GM23248 (cell line): ENCODE measurements at regions not wholly inside any gene's neighbourhood (a gene's known extent, or its start where the extent isn't known, plus 50 kb on each side); places are given as distances from the start of the nearest gene placed in this dataset.
"Not testable (repeated sequence)": the region's sequence is repeated elsewhere in the genome, so short reads cannot be mapped to it uniquely, and the experiment has no call there.

ENCODE experiments used
- DNase-seq: peaks from one replicate; pipeline ENCODE4 v3.0.0-alpha.2; 2015
- H2AFZ ChIP-seq: fragments of 200-600 bp; sonication (generic); 2 replicates; pipeline ENCODE4 v1.6.1; 2016; ENCODE audit warnings: antibody characterized with exemption
- H3F3A ChIP-seq: fragments of 200-600 bp; sonication (generic); 2 replicates; pipeline ENCODE4 v1.6.1; 2016; ENCODE audit warnings: mild to moderate bottlenecking, antibody characterized with exemption, mixed run types; ENCODE audit not compliant: insufficient read depth
- H3K27ac ChIP-seq: fragments of 200-600 bp; sonication (generic); 2 replicates; pipeline ENCODE4 v1.5.1; 2016; ENCODE audit warnings: mild to moderate bottlenecking
- H3K27me3 ChIP-seq: fragments of 200-600 bp; sonication (generic); replicated peaks from 2 replicates; pipeline ENCODE4 v1.6.1; 2016; ENCODE audit warnings: mild to moderate bottlenecking; ENCODE audit not compliant: insufficient read depth
- H3K36me3 ChIP-seq: fragments of 200-600 bp; sonication (generic); 2 replicates; pipeline ENCODE4 v1.6.1; 2016; ENCODE audit warnings: low read depth, mild to moderate bottlenecking
- H3K4me1 ChIP-seq: fragments of 200-600 bp; sonication (generic); 2 replicates; pipeline ENCODE4 v1.6.1; 2016; ENCODE audit warnings: mild to moderate bottlenecking; ENCODE audit not compliant: insufficient read depth
- H3K4me2 ChIP-seq: fragments of 200-600 bp; sonication (generic); one replicate; pipeline ENCODE4 v1.6.1; 2016; ENCODE audit warnings: mild to moderate bottlenecking; ENCODE audit not compliant: unreplicated experiment
- H3K4me3 ChIP-seq: fragments of 200-600 bp; sonication (generic); 2 replicates; pipeline ENCODE4 v1.5.1; 2016; ENCODE audit warnings: mild to moderate bottlenecking
- H3K79me2 ChIP-seq: fragments of 200-600 bp; sonication (generic); 2 replicates; pipeline ENCODE4 v1.6.1; 2016; ENCODE audit warnings: mild to moderate bottlenecking; ENCODE audit not compliant: insufficient read depth
- H3K9ac ChIP-seq: fragments of 200-600 bp; sonication (generic); 2 replicates; pipeline ENCODE4 v1.6.1; 2016; ENCODE audit warnings: mild to moderate bottlenecking
- H3K9me2 ChIP-seq: fragments of 200-600 bp; sonication (generic); 2 replicates; pipeline ENCODE4 v1.6.1; 2016; ENCODE audit warnings: mixed run types, mild to moderate bottlenecking, moderate library complexity; ENCODE audit not compliant: insufficient read depth
- H3K9me3 ChIP-seq: fragments of 200-600 bp; sonication (generic); one replicate; pipeline ENCODE4 v1.6.1; 2017; ENCODE audit warnings: low read depth
- H4K20me1 ChIP-seq: fragments of 200-600 bp; sonication (generic); 2 replicates; pipeline ENCODE4 v1.6.0; 2016; ENCODE audit not compliant: insufficient read depth
- EZH2 ChIP-seq: fragments of 200-600 bp; sonication (generic); IDR thresholded peaks from 2 replicates; pipeline ENCODE4 v1.6.1; 2018; ENCODE audit warnings: antibody characterized with exemption, mild to moderate bottlenecking; ENCODE audit not compliant: insufficient read depth, poor library complexity, severe bottlenecking
- EZH2phosphoT487 ChIP-seq: fragments of 200-600 bp; sonication (generic); IDR thresholded peaks from 2 replicates; pipeline ENCODE4 v1.6.1; 2018; ENCODE audit warnings: antibody characterized with exemption, moderate library complexity, mild to moderate bottlenecking, low read depth; ENCODE audit not compliant: insufficient read depth
- WGBS, 2 experiments: methylation state at CpG; one replicate each; pipeline ENCODE4 v1.1.6; 2015 to 2017; ENCODE audit warnings: low lambda C conversion rate in 2 of 2, low coverage in 1 of 2; ENCODE audit errors: missing lambda C conversion rate in 2 of 2; 5-methylcytosine and 5-hydroxymethylcytosine counted together
- in situ Hi-C: fragments of 300-500 bp; cut with MboI; formaldehyde crosslinking; loops from 2 replicates; pipeline ENCODE4 v1.15.0; 2020

- Histone ChIP-seq H3K36me3 (no peaks in the 10 kb centered on the region), H3K4me3 (no peak overlapping the region), H3K9me3 (no peaks in the 10 kb centered on the region), H3K9ac (no peak overlapping the region), H3F3A (no peaks in the 10 kb centered on the region), H2AFZ (no peak overlapping the region), H4K20me1 (no peaks in the 10 kb centered on the region), H3K79me2 (peaks cover 100% of the 10 kb centered on the region), H3K4me1 (peaks cover 30% of the 10 kb centered on the region), H3K4me2 (no peak overlapping the region), H3K9me2 (no peaks in the 10 kb centered on the region), H3K27ac (peak overlapping the region; percentile 11; the same call in 1 of the 2 replicates), H3K27me3 (no peaks in the 10 kb centered on the region)
- DNase-seq = no peak
- WGBS, 2 experiments = 89 to 93% methylated on average over 3 of the region's 3 CpGs
- TF ChIP-seq EZH2phosphoT487 = no peak
- no peak for TF ChIP-seq EZH2
- in situ Hi-C loops = no loop called here
These were observed 79.6 kb downstream of the UTRN start for GRCh38 chr6:144364782-144365181.

- Histone ChIP-seq H2AFZ (no peak overlapping the region), H3K27ac (peak overlapping the region; percentile 11; the same call in 1 of the 2 replicates), H3K4me3 (no peak overlapping the region), H3K79me2 (peaks cover 100% of the 10 kb centered on the region), H3F3A (no peaks in the 10 kb centered on the region), H4K20me1 (no peaks in the 10 kb centered on the region), H3K4me1 (peaks cover 28% of the 10 kb centered on the region), H3K9me3 (no peaks in the 10 kb centered on the region), H3K36me3 (no peaks in the 10 kb centered on the region), H3K9ac (no peak overlapping the region), H3K9me2 (no peaks in the 10 kb centered on the region), H3K4me2 (no peak overlapping the region), H3K27me3 (no peaks in the 10 kb centered on the region)
- in situ Hi-C loops = no loop called here
- TF ChIP-seq EZH2 (no peak), EZH2phosphoT487 (no peak)
- peak; percentile 47 for DNase-seq
- WGBS, 2 experiments = 42 to 72% methylated on average over 1 of the region's 1 CpG
These were observed 80.1 kb downstream of the UTRN start for GRCh38 chr6:144365271-144365670.

GRCh38 chr6:144369696-144370095 lies 84.6 kb downstream of the UTRN start:
- H4K20me1 ChIP-seq, H3K9me3 ChIP-seq, H3K4me2 ChIP-seq, H3K27me3 ChIP-seq, H3K4me3 ChIP-seq, H3K9ac ChIP-seq, H3K27ac ChIP-seq, H3K9me2 ChIP-seq, H3F3A ChIP-seq, DNase-seq, H3K4me1 ChIP-seq, H2AFZ ChIP-seq, in situ Hi-C loops, H3K36me3 ChIP-seq: not testable (repeated sequence)
- peaks cover 100% of the 10 kb centered on the region for H3K79me2 ChIP-seq
- WGBS, 2 experiments = 54 to 71% methylated on average over 1 of the region's 1 CpG

GRCh38 chr6:144372116-144372515 lies 87.0 kb downstream of the UTRN start:
- H3K4me1 ChIP-seq = peaks cover 4% of the 10 kb centered on the region
- in situ Hi-C loops = no loop called here
- H3K9me3 ChIP-seq = no peaks in the 10 kb centered on the region
- no peak overlapping the region for H3K27ac ChIP-seq
- no peaks in the 10 kb centered on the region for H3K36me3 ChIP-seq
- WGBS, 2 experiments = 98 to 100% methylated on average over 2 of the region's 2 CpGs
- no peaks in the 10 kb centered on the region for H3K27me3 ChIP-seq
- H2AFZ ChIP-seq = no peak overlapping the region
- H4K20me1 ChIP-seq = no peaks in the 10 kb centered on the region
- no peak overlapping the region for H3K9ac ChIP-seq
- H3K9me2 ChIP-seq = no peaks in the 10 kb centered on the region
- H3K4me3 ChIP-seq = no peak overlapping the region
- H3K79me2 ChIP-seq = peaks cover 100% of the 10 kb centered on the region
- no peak for DNase-seq
- TF ChIP-seq EZH2phosphoT487 (no peak), EZH2 (no peak)
- peaks cover 4% of the 10 kb centered on the region; the same call in 1 of the 2 replicates for H3F3A ChIP-seq
- H3K4me2 ChIP-seq = no peak overlapping the region
